ENCODE measurements at regions not wholly inside any gene's neighbourhood (a gene's known extent, or its start where the extent isn't known, plus 50 kb on each side); places are given as distances from the start of the nearest gene placed in this dataset.

DNA sequence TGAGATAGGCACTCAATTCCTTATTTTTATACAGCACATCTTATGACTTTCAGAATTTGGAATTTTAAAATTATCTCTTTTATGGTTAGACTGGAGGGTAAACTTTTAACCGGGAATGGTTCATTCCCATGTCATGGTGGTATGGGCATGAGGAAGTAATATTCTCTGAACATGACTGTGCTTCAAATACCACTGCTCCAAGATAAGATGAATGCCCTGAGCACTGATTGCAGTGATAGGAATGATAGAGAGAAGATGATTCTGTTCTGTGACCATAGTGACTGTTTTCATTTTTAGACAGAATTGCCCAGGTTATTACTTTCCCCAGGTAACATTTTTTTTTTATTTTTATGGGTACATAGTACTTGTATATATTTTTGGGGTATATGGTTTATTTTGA, 187.4 kb downstream of the ATOH1 start:
- intact Hi-C loops (cut with micrococcal nuclease) = no loop called here
- no peak for ATAC-seq
- H3K27ac ChIP-seq (ENCODE audit: low read depth, low read length) = no peak overlapping the region
- no peaks in the 10 kb centered on the region for H3K36me3 ChIP-seq (ENCODE audit: control insufficient read depth in 1 of 2, insufficient read depth in 2 of 2, low read length in 2 of 2)
- no peaks in the 10 kb centered on the region for H3K79me2 ChIP-seq (ENCODE audit: insufficient read depth, low read length)
- no peaks in the 10 kb centered on the region for H3K9me3 ChIP-seq (ENCODE audit: control insufficient read depth in 1 of 2, insufficient read depth in 1 of 2, low read depth in 1 of 2, low read length in 2 of 2)
- no peak overlapping the region for H2AFZ ChIP-seq (ENCODE audit: low read depth, low read length, poor library complexity, severe bottlenecking)
- H3K9me2 ChIP-seq (ENCODE audit: insufficient read depth) = no peaks in the 10 kb centered on the region
- CTCF ChIA-PET = no interaction called here
- TF ChIP-seq POLR2AphosphoS5 (IDR thresholded peaks at IDR 0.05; ENCODE audit: low read depth, low read length) (no peak), EGR1 (IDR thresholded peaks at IDR 0.05; ENCODE audit: low read depth) (no peak), TCF7L2 (IDR thresholded peaks at IDR 0.05; ENCODE audit: borderline replicate concordance, extremely low read depth, insufficient read depth, insufficient read length) (no peak), CBX3 (IDR thresholded peaks at IDR 0.05; ENCODE audit: low read depth) (no peak), POLR2A (IDR thresholded peaks at IDR 0.05; ENCODE audit: borderline replicate concordance, extremely low read depth, insufficient read depth, insufficient read length) (no peak), RAD21 (IDR thresholded peaks at IDR 0.05; ENCODE audit: low read depth) (no peak), ELF1 (IDR thresholded peaks at IDR 0.05; ENCODE audit: borderline replicate concordance, low read depth) (no peak), ZNF274 (IDR thresholded peaks at IDR 0.05; ENCODE audit: low read depth, low read length) (no peak), ZBTB33 (IDR thresholded peaks at IDR 0.05; ENCODE audit: extremely low read depth, insufficient replicate concordance, low read length) (no peak), YY1 (IDR thresholded peaks at IDR 0.05; ENCODE audit: extremely low read depth, insufficient replicate concordance, low read depth, low read length) (no peak), EZH2phosphoT487 (IDR thresholded peaks at IDR 0.05; ENCODE audit: borderline replicate concordance) (no peak)
- TF ChIP-seq, protein P1, sequence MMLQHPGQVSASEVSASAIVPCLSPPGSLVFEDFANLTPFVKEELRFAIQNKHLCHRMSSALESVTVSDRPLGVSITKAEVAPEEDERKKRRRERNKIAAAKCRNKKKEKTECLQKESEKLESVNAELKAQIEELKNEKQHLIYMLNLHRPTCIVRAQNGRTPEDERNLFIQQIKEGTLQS (IDR thresholded peaks at IDR 0.05) = no peak
- TF ChIP-seq, protein P2, sequence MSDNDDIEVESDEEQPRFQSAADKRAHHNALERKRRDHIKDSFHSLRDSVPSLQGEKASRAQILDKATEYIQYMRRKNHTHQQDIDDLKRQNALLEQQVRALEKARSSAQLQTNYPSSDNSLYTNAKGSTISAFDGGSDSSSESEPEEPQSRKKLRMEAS (IDR thresholded peaks at IDR 0.05) = no peak
- POLR2A ChIA-PET = no interaction called here
- no peaks in the 10 kb centered on the region for H3K27me3 ChIP-seq (ENCODE audit: insufficient read depth, low read length)
- H3K4me3 ChIP-seq (replicated peaks in 1 of 2; ENCODE audit: low read depth in 1 of 2, low read length in 2 of 2) = no peak overlapping the region
- no peak for DNase-seq (ENCODE audit: low read depth, low spot score)
- H3K9ac ChIP-seq (ENCODE audit: low read length) = no peak overlapping the region
- RAD21 ChIA-PET (ENCODE audit: low non-redundant PET in 1 of 2, low total read pairs in 2 of 2, uncharacterized antibody in 2 of 2, unreplicated experiment in 2 of 2) = no interaction called here
- no TSS peak for BruUV-seq (replicated peaks)
- no peaks in the 10 kb centered on the region for H4K20me1 ChIP-seq (ENCODE audit: insufficient read depth)
- H3K4me1 ChIP-seq (ENCODE audit: control insufficient read depth in 1 of 2, insufficient read depth in 2 of 2, low read length in 2 of 2) = no peaks in the 10 kb centered on the region
- H3K4me2 ChIP-seq (ENCODE audit: low read length) = no peak overlapping the region

Data from HCT116 (cell line).